Esophagus squamous epithelium (tissue), 5 donors: ENCODE measurements at regions not wholly inside any gene's neighbourhood (a gene's known extent, or its start where the extent isn't known, plus 50 kb on each side); places are given as distances from the start of the nearest gene placed in this dataset.

Source experiments
- DNase-seq: peaks from one replicate; lab custom pipeline; 2025; lab: John Stamatoyannopoulos, UW
- H3K27ac ChIP-seq, 4 donors: fragments of 200-600 bp; sonication (generic); one replicate each; pipeline ENCODE4 v1.5.1; 2016 to 2019; ENCODE audit warnings: mild to moderate bottlenecking in 1 of 4
- H3K27me3 ChIP-seq, 4 donors: fragments of 200-600 bp; sonication (generic); 1 replicate in 3 of 4; 2 replicates in 1 of 4; pipeline versions ENCODE4 v1.5.1 to v1.6.0; 2017 to 2021; ENCODE audit warnings: antibody characterized with exemption in 1 of 4
- H3K36me3 ChIP-seq, 3 donors: fragments of 200-600 bp; sonication (generic); one replicate each; pipeline ENCODE4 v1.5.1; 2016 to 2019
- H3K4me1 ChIP-seq, 3 donors: fragments of 200-600 bp; sonication (generic); one replicate each; pipeline ENCODE4 v1.5.1; 2017 to 2019
- H3K4me3 ChIP-seq, 4 donors: fragments of 200-600 bp; sonication (generic); 1 replicate in 3 of 4; 2 replicates in 1 of 4; pipeline ENCODE4 v1.5.1; 2016 to 2019; ENCODE audit warnings: mild to moderate bottlenecking in 2 of 4, moderate library complexity in 1 of 4
- H3K9me3 ChIP-seq, 3 donors: fragments of 200-600 bp; sonication (generic); one replicate each; pipeline ENCODE4 v1.5.1; 2016 to 2019
- POLR2A ChIP-seq, 4 donors: fragments of 450-650 bp; IDR thresholded peaks; one replicate each; pipeline ENCODE4 v1.6.1; 2017; ENCODE audit warnings: antibody characterized with exemption in 4 of 4, mild to moderate bottlenecking in 4 of 4, moderate library complexity in 3 of 4
- WGBS, 2 donors: methylation state at CpG; one replicate each; pipeline ENCODE4 v1.1.5; 2018; 5-methylcytosine and 5-hydroxymethylcytosine counted together
- intact Hi-C: fragments of 100-400 bp; cut with DNase I; formaldehyde crosslinking; loops from one replicate; pipeline ENCODE4 v1.15.0; 2022
- TF ChIP-seq, protein P1 (sequence below), 6 experiments: fragments of 450-650 bp in 4 of 6; fragments of 200-600 bp in 2 of 6; sonication (generic) in 2 of 6; IDR thresholded peaks; one replicate each; pipeline ENCODE4 v1.5.1; 2016 to 2019; ENCODE audit warnings: antibody characterized with exemption in 6 of 6, mild to moderate bottlenecking in 4 of 6, moderate library complexity in 4 of 6
- donor health status: DM: yes; HTN: yes; CAD: no.

- Histone ChIP-seq H3K27ac (no peak overlapping the region), H3K4me3 (no peak overlapping the region), H3K9me3 (no peaks in the 10 kb centered on the region), H3K27me3 (no peaks in the 10 kb centered on the region), H3K4me1 (no peaks in the 10 kb centered on the region), H3K36me3 (no peaks in the 10 kb centered on the region)
- no peak for TF ChIP-seq POLR2A (IDR thresholded peaks at IDR 0.05)
- TF ChIP-seq, protein P1, sequence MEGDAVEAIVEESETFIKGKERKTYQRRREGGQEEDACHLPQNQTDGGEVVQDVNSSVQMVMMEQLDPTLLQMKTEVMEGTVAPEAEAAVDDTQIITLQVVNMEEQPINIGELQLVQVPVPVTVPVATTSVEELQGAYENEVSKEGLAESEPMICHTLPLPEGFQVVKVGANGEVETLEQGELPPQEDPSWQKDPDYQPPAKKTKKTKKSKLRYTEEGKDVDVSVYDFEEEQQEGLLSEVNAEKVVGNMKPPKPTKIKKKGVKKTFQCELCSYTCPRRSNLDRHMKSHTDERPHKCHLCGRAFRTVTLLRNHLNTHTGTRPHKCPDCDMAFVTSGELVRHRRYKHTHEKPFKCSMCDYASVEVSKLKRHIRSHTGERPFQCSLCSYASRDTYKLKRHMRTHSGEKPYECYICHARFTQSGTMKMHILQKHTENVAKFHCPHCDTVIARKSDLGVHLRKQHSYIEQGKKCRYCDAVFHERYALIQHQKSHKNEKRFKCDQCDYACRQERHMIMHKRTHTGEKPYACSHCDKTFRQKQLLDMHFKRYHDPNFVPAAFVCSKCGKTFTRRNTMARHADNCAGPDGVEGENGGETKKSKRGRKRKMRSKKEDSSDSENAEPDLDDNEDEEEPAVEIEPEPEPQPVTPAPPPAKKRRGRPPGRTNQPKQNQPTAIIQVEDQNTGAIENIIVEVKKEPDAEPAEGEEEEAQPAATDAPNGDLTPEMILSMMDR (IDR thresholded peaks at IDR 0.05): no peak
- WGBS, 2 donors: 60 to 67% methylated on average over 5 of the region's 5 CpGs
- DNase-seq: no peak
- intact Hi-C loops: no loop called here
Measured at GRCh38 chr12:91763654-91764370, 381.8 kb downstream of the BTG1 start.

GRCh38 chr12:91753649-91754048 lies 392.0 kb downstream of the BTG1 start:
- Histone ChIP-seq H3K4me3 (no peak overlapping the region), H3K27me3 (no peaks in the 10 kb centered on the region), H3K4me1 (no peaks in the 10 kb centered on the region), H3K36me3 (no peaks in the 10 kb centered on the region), H3K27ac (no peak overlapping the region), H3K9me3 (peaks cover 0 to 18% (median 0%) of the 10 kb centered on the region in 3 donors)
- DNase-seq: no peak
- intact Hi-C loops: no loop called here
- 89 to 98% methylated on average over 3 of the region's 3 CpGs for WGBS, 2 donors
- TF ChIP-seq, protein P1 (IDR thresholded peaks at IDR 0.05): no peak
- no peak for TF ChIP-seq POLR2A (IDR thresholded peaks at IDR 0.05)

DNA sequence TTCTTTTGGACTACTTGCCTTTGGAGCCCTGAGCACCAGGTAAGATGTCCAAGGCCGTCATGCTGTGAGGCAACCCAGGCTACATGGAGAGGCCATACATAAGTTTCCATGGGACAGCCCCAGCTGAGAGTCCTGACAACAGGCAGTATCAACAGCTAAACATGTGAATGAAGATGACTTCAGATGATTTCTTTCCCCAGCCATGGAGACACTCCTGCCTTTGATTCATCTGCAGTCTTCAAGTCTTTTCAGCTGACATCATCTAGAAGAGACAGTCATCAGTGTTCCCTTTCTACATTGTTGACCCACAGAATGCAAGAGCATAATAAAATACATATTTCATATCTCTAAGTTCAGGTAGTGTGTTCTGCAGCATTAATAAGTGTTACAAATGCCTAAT lies 398.7 kb downstream of the BTG1 start:
- intact Hi-C loops: no loop called here
- Histone ChIP-seq H3K4me3 (no peak overlapping the region), H3K27ac (no peak overlapping the region), H3K4me1 (no peaks in the 10 kb centered on the region), H3K36me3 (no peaks in the 10 kb centered on the region), H3K9me3 (peaks cover 0 to 4% (median 0%) of the 10 kb centered on the region in 3 donors), H3K27me3 (no peaks in the 10 kb centered on the region)
- TF ChIP-seq, protein P1 (IDR thresholded peaks at IDR 0.05): no peak
- no peak for TF ChIP-seq POLR2A (IDR thresholded peaks at IDR 0.05)
- WGBS, 2 donors: 100% methylated on average over 1 of the region's 1 CpG
- no peak for DNase-seq

DNA sequence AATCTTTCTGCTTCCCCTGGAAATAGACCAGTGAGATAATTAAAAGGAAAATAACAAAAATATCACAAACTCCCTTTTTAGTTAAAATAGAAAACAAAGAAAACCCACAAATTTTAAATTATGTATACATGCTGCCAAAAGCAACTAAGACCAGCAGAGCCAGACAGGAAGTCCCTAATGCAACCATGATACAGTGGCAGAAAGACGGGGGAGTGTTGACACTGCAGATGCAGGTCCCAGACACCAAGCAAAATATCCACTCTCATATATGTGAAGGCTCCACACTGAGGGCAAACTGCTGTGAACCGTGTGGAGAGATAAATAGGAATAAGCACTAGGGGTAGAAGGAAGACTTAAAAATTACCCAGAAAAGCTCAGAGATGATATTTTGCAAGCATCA lies 401.0 kb downstream of the BTG1 start:
- H3K27me3 ChIP-seq: no peaks in the 10 kb centered on the region
- TF ChIP-seq, protein P1 (IDR thresholded peaks at IDR 0.05): no peak
- no peak for TF ChIP-seq POLR2A (IDR thresholded peaks at IDR 0.05)
- no peak overlapping the region for H3K4me3 ChIP-seq
- intact Hi-C loops: no loop called here
- H3K9me3 ChIP-seq: no peaks in the 10 kb centered on the region
- H3K36me3 ChIP-seq: no peaks in the 10 kb centered on the region
- H3K4me1 ChIP-seq: no peaks in the 10 kb centered on the region
- no peak for DNase-seq
- 48 to 77% methylated on average over 2 of the region's 2 CpGs for WGBS, 2 donors
- H3K27ac ChIP-seq: no peak overlapping the region

DNA sequence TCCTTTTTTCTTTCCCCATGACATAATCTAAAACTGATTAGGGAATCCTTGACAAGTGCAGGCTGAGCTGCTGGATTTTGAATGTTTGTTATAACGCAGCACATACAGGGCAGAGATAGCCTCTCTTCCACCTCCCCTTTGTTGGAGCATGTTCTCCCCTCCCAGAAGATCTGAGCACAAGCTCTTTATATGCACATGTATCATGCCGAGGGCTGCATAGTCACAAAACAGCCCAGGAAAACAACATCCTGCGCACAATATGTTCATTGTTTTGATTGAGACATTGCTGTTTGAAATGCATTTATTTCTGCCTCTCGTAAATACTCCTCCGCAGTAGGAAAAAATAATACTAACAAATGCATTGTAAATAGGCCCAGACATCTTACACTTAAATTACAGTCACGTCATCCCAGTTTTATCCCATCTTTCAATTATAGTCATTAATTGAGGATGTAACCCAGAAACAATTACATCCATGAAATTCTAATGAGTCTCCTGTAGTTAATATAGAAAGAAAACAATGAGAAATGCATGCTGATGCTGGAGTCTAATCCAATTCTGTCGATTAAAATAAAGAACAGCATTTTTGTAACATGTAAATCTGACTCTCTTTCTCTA lies 401.8 kb downstream of the BTG1 start:
- no peak for DNase-seq
- Histone ChIP-seq H3K4me1 (no peaks in the 10 kb centered on the region), H3K9me3 (no peaks in the 10 kb centered on the region), H3K36me3 (no peaks in the 10 kb centered on the region), H3K27me3 (no peaks in the 10 kb centered on the region), H3K4me3 (no peak overlapping the region), H3K27ac (no peak overlapping the region)
- WGBS, 2 donors: 80 to 84% methylated on average over 7 of the region's 7 CpGs
- intact Hi-C loops: no loop called here
- TF ChIP-seq, protein P1 (IDR thresholded peaks at IDR 0.05): no peak
- no peak for TF ChIP-seq POLR2A (IDR thresholded peaks at IDR 0.05)
